ENCODE measurements at regions not wholly inside any gene's neighbourhood (a gene's known extent, or its start where the extent isn't known, plus 50 kb on each side); places are given as distances from the start of the nearest gene placed in this dataset.

DNA sequence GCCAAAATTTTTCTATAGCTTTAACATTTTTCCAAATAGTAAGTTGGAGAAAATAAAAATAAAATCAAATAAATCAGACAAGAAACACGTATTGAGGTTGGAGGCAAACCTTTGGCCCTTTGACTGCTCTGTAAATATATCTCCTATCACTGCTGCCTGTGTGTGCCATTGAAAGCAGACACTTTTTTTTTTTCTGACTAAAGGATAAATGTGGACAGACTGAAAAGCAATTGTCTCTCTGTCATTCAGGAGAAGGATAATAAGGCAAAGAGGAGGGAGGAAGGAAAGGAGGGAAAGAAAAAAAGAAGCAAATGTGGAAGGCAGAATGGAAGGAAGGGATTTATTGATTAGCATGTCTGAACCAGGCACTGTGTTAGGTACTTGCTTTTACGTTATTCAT, 85.2 kb upstream of the SULF2 start:
- DNase-seq (ENCODE audit: low spot score) (no peak), ATAC-seq (no peak), FAIRE-seq (no peak)
- intact Hi-C loops (cut with micrococcal nuclease; ENCODE audit: unreplicated experiment), result no loop called here
- H2AFZ ChIP-seq (ENCODE audit: low read length), result no peak overlapping the region
- no peaks in the 10 kb centered on the region for H4K20me1 ChIP-seq (ENCODE audit: insufficient read depth, low read length)
- ChIA-PET POLR2A (no interaction called here), CTCF (ENCODE audit: low intra/inter-chr PET ratio, low total read pairs) (no interaction called here)
- H3K36me3 ChIP-seq (replicated peaks in 1 of 2; ENCODE audit: control insufficient read depth in 1 of 2, insufficient read depth in 2 of 2, low read length in 2 of 2), result no peaks in the 10 kb centered on the region
- in situ Hi-C loops (cut with HindIII; ENCODE audit: extremely low pct_ligation_motif_present, low pct_unique_long_range_greater_than_20kb), result no loop called here
- no peaks in the 10 kb centered on the region for H3K9me3 ChIP-seq (ENCODE audit: low read length)
- H3K4me3 ChIP-seq (replicated peaks in 1 of 3; ENCODE audit: insufficient read depth in 1 of 3, low read depth in 2 of 3, low read length in 3 of 3), result no peak overlapping the region
- H3K27me3 ChIP-seq (ENCODE audit: control insufficient read depth in 1 of 2, insufficient read depth in 2 of 2, low read length in 2 of 2), result peaks cover 7 to 41% of the 10 kb centered on the region in 2 experiments; a peak in 4 of 5 replicates
- no peak for TF ChIP-seq POLR2AphosphoS2 (IDR thresholded peaks at IDR 0.05; ENCODE audit: low read depth, low read length)
- TF ChIP-seq ZNF567 (CRISPR knock-in tag; IDR thresholded peaks at IDR 0.05; ENCODE audit: borderline replicate concordance), result no peak
- 0 out of 2 replicates have a peak, but pooled peaks have one; percentile 44 for TF ChIP-seq MTF2 (CRISPR knock-in tag; IDR thresholded peaks at IDR 0.05; ENCODE audit: borderline replicate concordance)
- TF ChIP-seq, protein P1, sequence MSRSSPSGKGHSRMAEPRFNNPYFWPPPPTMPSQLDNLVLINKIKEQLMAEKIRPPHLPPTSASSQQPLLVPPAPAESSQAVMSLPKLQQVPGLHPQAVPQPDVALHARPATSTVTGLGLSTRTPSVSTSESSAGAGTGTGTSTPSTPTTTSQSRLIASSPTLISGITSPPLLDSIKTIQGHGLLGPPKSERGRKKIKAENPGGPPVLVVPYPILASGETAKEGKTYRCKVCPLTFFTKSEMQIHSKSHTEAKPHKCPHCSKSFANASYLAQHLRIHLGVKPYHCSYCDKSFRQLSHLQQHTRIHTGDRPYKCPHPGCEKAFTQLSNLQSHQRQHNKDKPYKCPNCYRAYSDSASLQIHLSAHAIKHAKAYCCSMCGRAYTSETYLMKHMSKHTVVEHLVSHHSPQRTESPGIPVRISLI (CRISPR knock-in tag; IDR thresholded peaks at IDR 0.05; ENCODE audit: borderline replicate concordance), result peak; percentile 68; the same call in 1 of the 2 replicates
- no TSS peak for BruUV-seq (replicated peaks)
- H3K9ac ChIP-seq (ENCODE audit: insufficient read depth, low read depth, low read length), result no peak overlapping the region
- 17% methylated on average over 2 of the region's 2 CpGs for WGBS (ENCODE audit: low lambda C conversion rate)
- no peak overlapping the region for H3K4me2 ChIP-seq (ENCODE audit: low read depth, low read length)
- peaks cover 19% of the 10 kb centered on the region for H3K4me1 ChIP-seq (ENCODE audit: insufficient read depth, low read length)
- no peak overlapping the region for H3K27ac ChIP-seq (ENCODE audit: extremely low read length, insufficient read depth, low read length)
- no peaks in the 10 kb centered on the region for H3K79me2 ChIP-seq (ENCODE audit: insufficient read depth, low read length)

GRCh38 chr20:47868744-47869143, 83.5 kb upstream of the SULF2 start:
- ChIA-PET POLR2A (no interaction called here), CTCF (ENCODE audit: low intra/inter-chr PET ratio, low total read pairs) (no interaction called here)
- Histone ChIP-seq H3K4me3 (replicated peaks in 1 of 3; ENCODE audit: insufficient read depth in 1 of 3, low read depth in 2 of 3, low read length in 3 of 3) (no peak overlapping the region), H3K36me3 (replicated peaks in 1 of 2; ENCODE audit: control insufficient read depth in 1 of 2, insufficient read depth in 2 of 2, low read length in 2 of 2) (no peaks in the 10 kb centered on the region), H3K9ac (ENCODE audit: insufficient read depth, low read depth, low read length) (no peak overlapping the region), H4K20me1 (ENCODE audit: insufficient read depth, low read length) (no peaks in the 10 kb centered on the region), H3K27me3 (ENCODE audit: control insufficient read depth in 1 of 2, insufficient read depth in 2 of 2, low read length in 2 of 2) (peaks cover 7 to 32% of the 10 kb centered on the region in 2 experiments; a peak in 4 of 5 replicates), H3K27ac (ENCODE audit: extremely low read length, insufficient read depth, low read length) (no peak overlapping the region), H3K4me2 (ENCODE audit: low read depth, low read length) (no peak overlapping the region), H3K4me1 (ENCODE audit: insufficient read depth, low read length) (peaks cover 23% of the 10 kb centered on the region), H3K9me3 (ENCODE audit: low read length) (no peaks in the 10 kb centered on the region), H2AFZ (ENCODE audit: low read length) (no peak overlapping the region), H3K79me2 (ENCODE audit: insufficient read depth, low read length) (no peaks in the 10 kb centered on the region)
- in situ Hi-C loops (cut with HindIII; ENCODE audit: extremely low pct_ligation_motif_present, low pct_unique_long_range_greater_than_20kb) (no loop called here), intact Hi-C loops (cut with micrococcal nuclease; ENCODE audit: unreplicated experiment) (no loop called here)
- FAIRE-seq (no peak), ATAC-seq (no peak), DNase-seq (ENCODE audit: low spot score) (no peak)
- TF ChIP-seq ZNF776 (CRISPR knock-in tag; IDR thresholded peaks at IDR 0.05), result no peak
- WGBS (ENCODE audit: low lambda C conversion rate), result 50% methylated on average over 14 of the region's 14 CpGs
- BruUV-seq (replicated peaks), result no TSS peak
